Stimulated activated CD8-positive, alpha-beta memory T cell treated with anti-CD3 and anti-CD28 coated beads, Interleukin-7, amount 100 ng/mL, for 1 hour (primary cell): ENCODE measurements at regions not wholly inside any gene's neighbourhood (a gene's known extent, or its start where the extent isn't known, plus 50 kb on each side); places are given as distances from the start of the nearest gene placed in this dataset.

Experiments used
- DNase-seq, 2 donors: peaks; one replicate each; pipeline ENCODE4 v3.0.0-alpha.2; 2020; ENCODE audit warnings: low read depth in 2 of 2

- no peak for DNase-seq
These were observed 262.9 kb upstream of the MAGI2 start for GRCh38 chr7:79716329-79716728.

GRCh38 chr7:79714081-79714480, 260.6 kb upstream of the MAGI2 start:
- DNase-seq = no peak

- DNase-seq = no peak
These were observed 259.8 kb upstream of the MAGI2 start for GRCh38 chr7:79713276-79713675.

- DNase-seq = no peak
These were observed 258.2 kb upstream of the MAGI2 start for GRCh38 chr7:79711660-79712059.

GRCh38 chr7:79709574-79710409, 256.3 kb upstream of the MAGI2 start:
- DNase-seq = no peak

GRCh38 chr7:79702116-79702515, 248.6 kb upstream of the MAGI2 start:
- DNase-seq = no peak

GRCh38 chr7:79692015-79692414, 238.5 kb upstream of the MAGI2 start:
- DNase-seq = no peak

- no peak for DNase-seq
These were observed 237.6 kb upstream of the MAGI2 start for GRCh38 chr7:79691074-79691473.

GRCh38 chr7:79684384-79684783, 230.9 kb upstream of the MAGI2 start:
- DNase-seq = no peak

- DNase-seq = no peak
These were observed 230.4 kb upstream of the MAGI2 start for GRCh38 chr7:79683916-79684315.

GRCh38 chr7:79683185-79683890, 229.9 kb upstream of the MAGI2 start:
- no peak for DNase-seq

GRCh38 chr7:79681454-79681853, 228.0 kb upstream of the MAGI2 start:
- DNase-seq = no peak

- no peak for DNase-seq
These were observed 220.5 kb upstream of the MAGI2 start for GRCh38 chr7:79673969-79674368.

- no peak for DNase-seq
These were observed 220.0 kb upstream of the MAGI2 start for GRCh38 chr7:79673421-79673820.

GRCh38 chr7:79668292-79668691, 214.8 kb upstream of the MAGI2 start:
- no peak for DNase-seq

GRCh38 chr7:79666472-79666871, 213.0 kb upstream of the MAGI2 start:
- no peak for DNase-seq

- DNase-seq = no peak
These were observed 211.6 kb upstream of the MAGI2 start for GRCh38 chr7:79664884-79665676.

- DNase-seq = no peak
These were observed 204.8 kb upstream of the MAGI2 start for GRCh38 chr7:79658304-79658703.

- no peak for DNase-seq
These were observed 199.7 kb upstream of the MAGI2 start for GRCh38 chr7:79653136-79653631.

GRCh38 chr7:79652619-79653018, 199.2 kb upstream of the MAGI2 start:
- no peak for DNase-seq

- no peak for DNase-seq
These were observed 194.2 kb upstream of the MAGI2 start for GRCh38 chr7:79647711-79648110.

GRCh38 chr7:79646278-79646677, 192.8 kb upstream of the MAGI2 start:
- DNase-seq = no peak
